SH-SY5Y (cell line): ENCODE measurements at regions not wholly inside any gene's neighbourhood (a gene's known extent, or its start where the extent isn't known, plus 50 kb on each side); places are given as distances from the start of the nearest gene placed in this dataset.

Experiments
- GATA2 ChIP-seq: IDR thresholded peaks from 2 replicates; pipeline ENCODE4 v1.6.1; 2011; ENCODE audit warnings: mild to moderate bottlenecking, low read depth, low read length
- GATA3 ChIP-seq: IDR thresholded peaks from 2 replicates; pipeline ENCODE4 v1.6.1; 2011; ENCODE audit warnings: low read depth, mild to moderate bottlenecking, low read length, moderate library complexity

- no peak for TF ChIP-seq GATA2
- no peak for TF ChIP-seq GATA3
These were observed 239.2 kb upstream of the GSE1 start for GRCh38 chr16:85373741-85374570.
